Chondrocyte (in vitro differentiated cells): ENCODE measurements at regions not wholly inside any gene's neighbourhood (a gene's known extent, or its start where the extent isn't known, plus 50 kb on each side); places are given as distances from the start of the nearest gene placed in this dataset.
"Not testable (repeated sequence)": the region's sequence is repeated elsewhere in the genome, so short reads cannot be mapped to it uniquely, and the experiment has no call there.

Source experiments
- DNase-seq: peaks from one replicate; pipeline ENCODE4 v3.0.0; 2021; ENCODE audit warnings: mixed read lengths, low spot score
- H3K27ac Mint-ChIP-seq: one replicate; pipeline ENCODE4 v1.8.0; 2021; ENCODE audit warnings: mild to moderate bottlenecking, moderate library complexity, mixed read lengths; ENCODE audit not compliant: unreplicated experiment
- H3K27me3 Mint-ChIP-seq: 2 replicates; pipeline ENCODE4 v1.8.0; 2021; ENCODE audit warnings: low read depth, mixed read lengths
- H3K36me3 Mint-ChIP-seq: 2 replicates; pipeline ENCODE4 v1.8.0; 2021; ENCODE audit warnings: low read depth, mixed read lengths
- H3K4me1 Mint-ChIP-seq: 2 replicates; pipeline ENCODE4 v1.8.0; 2021; ENCODE audit warnings: low read depth, mild to moderate bottlenecking, mixed read lengths
- H3K4me3 Mint-ChIP-seq: one replicate; pipeline ENCODE4 v1.8.0; 2021; ENCODE audit warnings: mild to moderate bottlenecking, moderate library complexity, mixed read lengths; ENCODE audit not compliant: unreplicated experiment
- H3K9me3 Mint-ChIP-seq: 2 replicates; pipeline ENCODE4 v1.8.0; 2021; ENCODE audit warnings: low read depth, mixed read lengths
- CTCF ChIP-seq: fragments of 200-600 bp; sonication (generic); IDR thresholded peaks from 2 replicates; pipeline ENCODE4 v1.5.0; 2021; ENCODE audit warnings: antibody characterized with exemption, mild to moderate bottlenecking, moderate library complexity

DNA sequence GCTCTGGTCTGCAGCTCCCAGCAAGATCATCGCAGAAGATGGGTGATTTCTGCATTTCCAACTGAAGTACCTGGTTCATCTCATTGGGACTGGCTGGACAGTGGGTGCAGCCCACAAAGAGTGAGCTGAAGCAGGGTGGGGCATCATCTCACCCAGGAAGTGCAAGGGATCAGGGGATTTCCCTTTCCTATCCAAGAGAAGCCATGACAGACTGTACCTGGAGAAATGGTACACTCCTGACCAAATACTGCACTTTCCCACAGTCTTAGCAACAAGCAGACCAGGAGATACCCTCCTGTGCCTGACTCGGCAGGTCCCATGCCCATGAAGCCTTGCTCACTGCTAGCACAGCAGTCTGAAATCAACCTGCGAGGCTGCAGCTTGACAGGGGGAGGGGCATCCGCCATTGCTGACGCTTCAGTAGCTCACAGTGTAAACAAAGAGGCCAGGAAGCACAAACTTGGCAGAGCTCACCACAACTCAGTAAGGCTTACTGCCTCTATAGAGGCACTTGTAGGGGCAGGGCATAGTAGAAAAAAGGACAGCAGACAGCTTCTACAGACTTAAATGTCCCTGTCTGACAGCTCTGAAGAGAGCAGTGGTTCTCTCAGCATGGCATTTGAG is 60.5 kb downstream of the AREG start:
- H3K27me3 Mint-ChIP-seq = peaks cover 25% of the 10 kb centered on the region
- H3K4me1 Mint-ChIP-seq, DNase-seq, H3K4me3 Mint-ChIP-seq, H3K9me3 Mint-ChIP-seq, H3K36me3 Mint-ChIP-seq, H3K27ac Mint-ChIP-seq: not testable (repeated sequence)

DNA sequence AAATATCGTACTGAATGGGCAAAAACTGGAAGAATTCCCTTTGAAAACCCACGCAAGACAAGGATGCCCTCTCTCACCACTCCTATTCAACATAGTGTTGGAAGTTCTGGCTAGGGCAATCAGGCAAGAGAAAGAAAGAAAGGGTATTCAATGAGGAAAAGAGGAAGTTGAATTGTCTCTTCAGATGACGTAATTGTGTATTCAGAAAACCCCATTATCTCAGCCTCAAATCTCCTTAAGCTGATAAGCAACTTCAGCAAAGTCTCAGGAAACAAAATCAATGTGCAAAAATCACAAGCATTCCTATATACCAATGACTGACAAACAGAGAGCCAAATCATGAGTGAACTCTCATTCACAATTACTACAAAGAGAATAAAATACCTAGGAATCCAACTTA is 64.4 kb downstream of the AREG start:
- not testable (repeated sequence) for H3K9me3 Mint-ChIP-seq, H3K36me3 Mint-ChIP-seq, H3K27ac Mint-ChIP-seq, DNase-seq, H3K4me3 Mint-ChIP-seq, H3K4me1 Mint-ChIP-seq
- peaks cover 35% of the 10 kb centered on the region for H3K27me3 Mint-ChIP-seq

GRCh38 chr4:74516303-74516702 is 71.4 kb downstream of the AREG start:
- no peaks in the 10 kb centered on the region for H3K36me3 Mint-ChIP-seq
- no peak for TF ChIP-seq CTCF
- no peaks in the 10 kb centered on the region for H3K9me3 Mint-ChIP-seq
- no peak overlapping the region for H3K4me3 Mint-ChIP-seq
- no peak for DNase-seq
- H3K27me3 Mint-ChIP-seq = peaks cover 21% of the 10 kb centered on the region
- no peak overlapping the region for H3K27ac Mint-ChIP-seq
- no peaks in the 10 kb centered on the region for H3K4me1 Mint-ChIP-seq

DNA sequence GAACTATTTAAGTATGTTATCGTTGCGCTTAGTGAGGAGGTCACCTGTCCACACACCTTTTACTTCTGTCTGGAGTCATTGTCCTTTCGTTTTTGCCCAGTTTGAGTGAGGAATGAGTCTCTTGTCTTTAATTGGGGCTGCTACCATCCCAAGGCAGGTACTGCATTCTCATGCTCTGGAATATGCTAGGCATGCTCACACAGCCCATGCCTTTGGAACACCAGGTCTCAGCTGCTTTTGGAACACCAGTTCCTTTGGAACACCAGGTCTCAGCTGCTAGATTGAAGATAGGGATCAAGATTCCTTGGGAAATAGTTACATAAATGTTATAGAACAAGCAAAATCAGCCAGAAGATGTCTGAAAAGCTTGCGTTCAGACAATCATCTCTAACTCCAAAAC is 73.1 kb downstream of the AREG start:
- TF ChIP-seq CTCF = no peak
- H3K4me1 Mint-ChIP-seq = no peaks in the 10 kb centered on the region
- H3K9me3 Mint-ChIP-seq = no peaks in the 10 kb centered on the region
- no peak overlapping the region for H3K4me3 Mint-ChIP-seq
- H3K36me3 Mint-ChIP-seq = no peaks in the 10 kb centered on the region
- DNase-seq = no peak
- no peak overlapping the region for H3K27ac Mint-ChIP-seq
- peaks cover 23% of the 10 kb centered on the region for H3K27me3 Mint-ChIP-seq

DNA sequence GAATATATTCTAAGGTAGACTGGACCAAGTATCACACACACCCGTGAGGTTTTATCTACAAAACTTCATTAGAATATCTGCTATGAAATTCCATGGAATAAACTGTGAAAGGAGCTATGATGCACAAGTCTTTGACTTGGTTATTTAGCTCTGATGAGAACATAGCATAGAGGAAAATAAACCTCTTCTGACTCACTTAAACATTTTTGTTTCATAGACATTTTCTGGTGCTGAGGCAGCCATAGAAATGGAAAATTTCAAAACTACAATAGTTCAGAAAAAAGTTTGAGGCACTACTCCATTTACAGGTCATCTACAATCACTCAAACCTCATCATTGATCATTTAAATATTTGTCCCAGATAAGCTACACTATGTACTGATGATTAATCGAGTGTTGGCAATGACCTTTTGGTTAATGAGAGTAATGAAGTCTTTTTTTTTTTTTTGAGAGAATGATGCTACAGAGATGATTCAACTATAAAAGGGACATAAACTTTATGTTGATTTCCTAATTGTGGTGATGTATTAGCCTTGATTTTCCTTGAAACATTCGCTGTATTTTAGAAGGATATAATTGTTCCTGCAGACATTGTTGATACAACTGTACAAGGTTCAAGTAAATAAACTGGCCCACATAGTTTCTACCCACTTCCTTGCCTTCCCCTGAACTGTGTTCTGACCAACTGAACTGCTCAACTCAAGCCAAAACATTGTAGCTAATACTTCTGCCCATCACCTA is 77.5 kb downstream of the AREG start:
- no peak for TF ChIP-seq CTCF
- no peak overlapping the region for H3K4me3 Mint-ChIP-seq
- H3K27me3 Mint-ChIP-seq = peaks cover 19% of the 10 kb centered on the region
- DNase-seq = no peak
- H3K4me1 Mint-ChIP-seq = no peaks in the 10 kb centered on the region
- no peak overlapping the region for H3K27ac Mint-ChIP-seq
- H3K36me3 Mint-ChIP-seq = no peaks in the 10 kb centered on the region
- H3K9me3 Mint-ChIP-seq = no peaks in the 10 kb centered on the region

GRCh38 chr4:74523096-74523495 is 78.2 kb downstream of the AREG start:
- peaks cover 19% of the 10 kb centered on the region for H3K27me3 Mint-ChIP-seq
- no peak for TF ChIP-seq CTCF
- no peak overlapping the region for H3K4me3 Mint-ChIP-seq
- no peak overlapping the region for H3K27ac Mint-ChIP-seq
- DNase-seq = no peak
- no peaks in the 10 kb centered on the region for H3K9me3 Mint-ChIP-seq
- H3K4me1 Mint-ChIP-seq = peaks cover under 1% of the 10 kb centered on the region
- H3K36me3 Mint-ChIP-seq = no peaks in the 10 kb centered on the region
